GM10266 (cell line): ENCODE measurements at regions not wholly inside any gene's neighbourhood (a gene's known extent, or its start where the extent isn't known, plus 50 kb on each side); places are given as distances from the start of the nearest gene placed in this dataset.

Experiments used
- DNase-seq: peaks from one replicate; pipeline ENCODE4 v3.0.0; 2012; ENCODE audit errors: extremely low spot score
- TF ChIP-seq, protein P1 (sequence below): IDR thresholded peaks from 2 replicates; pipeline ENCODE4 v1.5.1; 2012; ENCODE audit warnings: mild to moderate bottlenecking, low read depth; ENCODE audit not compliant: control insufficient read depth, insufficient read depth; ENCODE audit errors: missing control alignments

DNA sequence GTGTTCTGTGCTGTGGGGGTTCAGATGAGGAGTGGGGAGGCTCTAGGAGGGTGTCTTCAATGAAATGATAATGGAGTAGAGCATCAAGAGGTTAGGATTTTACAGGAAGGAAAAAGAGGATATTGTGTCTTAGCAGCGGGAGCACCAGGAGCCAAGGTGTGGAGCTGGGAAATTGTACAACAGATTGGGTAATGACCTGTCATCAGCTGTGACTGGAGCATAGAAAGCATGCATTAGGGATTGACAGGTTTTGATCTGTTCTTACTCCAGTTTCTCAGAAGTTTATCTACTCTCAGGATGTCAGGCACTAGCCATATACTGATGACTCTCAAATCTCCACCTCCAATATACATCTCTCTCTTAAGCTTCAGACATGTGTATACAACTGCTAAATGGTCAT lies 196.9 kb downstream of the ARHGAP12 start:
- TF ChIP-seq, protein P1, sequence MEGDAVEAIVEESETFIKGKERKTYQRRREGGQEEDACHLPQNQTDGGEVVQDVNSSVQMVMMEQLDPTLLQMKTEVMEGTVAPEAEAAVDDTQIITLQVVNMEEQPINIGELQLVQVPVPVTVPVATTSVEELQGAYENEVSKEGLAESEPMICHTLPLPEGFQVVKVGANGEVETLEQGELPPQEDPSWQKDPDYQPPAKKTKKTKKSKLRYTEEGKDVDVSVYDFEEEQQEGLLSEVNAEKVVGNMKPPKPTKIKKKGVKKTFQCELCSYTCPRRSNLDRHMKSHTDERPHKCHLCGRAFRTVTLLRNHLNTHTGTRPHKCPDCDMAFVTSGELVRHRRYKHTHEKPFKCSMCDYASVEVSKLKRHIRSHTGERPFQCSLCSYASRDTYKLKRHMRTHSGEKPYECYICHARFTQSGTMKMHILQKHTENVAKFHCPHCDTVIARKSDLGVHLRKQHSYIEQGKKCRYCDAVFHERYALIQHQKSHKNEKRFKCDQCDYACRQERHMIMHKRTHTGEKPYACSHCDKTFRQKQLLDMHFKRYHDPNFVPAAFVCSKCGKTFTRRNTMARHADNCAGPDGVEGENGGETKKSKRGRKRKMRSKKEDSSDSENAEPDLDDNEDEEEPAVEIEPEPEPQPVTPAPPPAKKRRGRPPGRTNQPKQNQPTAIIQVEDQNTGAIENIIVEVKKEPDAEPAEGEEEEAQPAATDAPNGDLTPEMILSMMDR: no peak
- DNase-seq: no peak

DNA sequence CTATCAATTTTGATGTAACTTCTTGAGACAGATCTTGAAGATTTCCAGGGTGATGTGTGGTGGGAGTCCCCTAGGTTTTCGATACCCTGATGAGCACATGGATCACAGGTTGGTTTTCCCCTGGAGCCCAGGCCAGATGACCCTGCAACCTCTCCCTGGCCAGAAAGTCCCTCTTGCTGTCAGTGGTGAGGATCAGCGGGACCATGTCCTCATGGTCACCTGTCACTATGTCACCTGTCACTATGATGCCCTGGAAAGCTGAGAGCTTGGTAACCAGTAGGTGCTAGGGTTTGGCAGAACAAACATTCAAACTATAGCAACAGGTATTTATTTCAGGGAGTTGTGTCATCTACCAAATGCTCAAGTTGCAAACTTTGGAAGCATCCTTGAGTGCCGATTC lies 197.9 kb downstream of the ARHGAP12 start:
- TF ChIP-seq, protein P1: no peak
- DNase-seq: no peak

GRCh38 chr10:31728698-31729224 lies 199.9 kb downstream of the ARHGAP12 start:
- no peak for DNase-seq
- TF ChIP-seq, protein P1: no peak

DNA sequence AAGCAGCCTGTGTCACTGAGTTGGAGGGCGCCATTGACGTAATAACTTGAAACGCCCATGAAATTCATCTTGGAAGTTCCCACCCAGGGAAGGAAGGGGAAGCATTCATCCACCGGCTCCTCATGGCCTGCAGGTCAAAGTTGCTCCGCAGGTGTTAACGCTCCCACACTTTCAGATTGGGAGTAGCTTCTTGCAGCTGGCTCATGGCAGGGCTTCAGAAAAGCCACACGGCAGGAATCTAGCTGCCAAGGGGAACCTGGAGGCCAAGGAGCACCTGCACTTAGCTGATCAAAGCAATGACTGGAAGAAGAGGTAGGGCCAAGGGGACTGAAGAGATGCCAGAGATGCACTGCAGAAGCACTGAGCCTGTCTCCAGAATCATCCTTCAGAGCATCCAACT lies 203.2 kb downstream of the ARHGAP12 start:
- no peak for DNase-seq
- TF ChIP-seq, protein P1: no peak

DNA sequence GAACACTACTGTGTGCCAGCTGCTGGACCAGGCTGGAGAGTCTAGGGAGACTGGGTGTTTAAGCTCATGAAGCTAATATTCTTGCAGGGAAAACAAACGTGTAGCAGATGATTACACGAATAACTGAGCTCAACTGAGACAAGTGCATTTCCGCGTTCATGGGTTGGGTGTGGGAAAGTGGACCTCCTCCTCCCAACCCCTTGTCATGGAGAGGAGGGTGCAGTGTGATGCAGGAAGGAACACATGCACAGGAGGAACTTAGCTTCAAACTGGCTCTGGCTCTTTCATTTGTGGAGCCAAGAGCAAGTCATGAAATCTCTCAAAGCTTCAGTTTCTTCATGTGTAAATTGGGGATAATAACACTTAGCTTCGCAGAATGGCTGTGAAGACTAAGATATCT lies 204.3 kb downstream of the ARHGAP12 start:
- TF ChIP-seq, protein P1: no peak
- no peak for DNase-seq

DNA sequence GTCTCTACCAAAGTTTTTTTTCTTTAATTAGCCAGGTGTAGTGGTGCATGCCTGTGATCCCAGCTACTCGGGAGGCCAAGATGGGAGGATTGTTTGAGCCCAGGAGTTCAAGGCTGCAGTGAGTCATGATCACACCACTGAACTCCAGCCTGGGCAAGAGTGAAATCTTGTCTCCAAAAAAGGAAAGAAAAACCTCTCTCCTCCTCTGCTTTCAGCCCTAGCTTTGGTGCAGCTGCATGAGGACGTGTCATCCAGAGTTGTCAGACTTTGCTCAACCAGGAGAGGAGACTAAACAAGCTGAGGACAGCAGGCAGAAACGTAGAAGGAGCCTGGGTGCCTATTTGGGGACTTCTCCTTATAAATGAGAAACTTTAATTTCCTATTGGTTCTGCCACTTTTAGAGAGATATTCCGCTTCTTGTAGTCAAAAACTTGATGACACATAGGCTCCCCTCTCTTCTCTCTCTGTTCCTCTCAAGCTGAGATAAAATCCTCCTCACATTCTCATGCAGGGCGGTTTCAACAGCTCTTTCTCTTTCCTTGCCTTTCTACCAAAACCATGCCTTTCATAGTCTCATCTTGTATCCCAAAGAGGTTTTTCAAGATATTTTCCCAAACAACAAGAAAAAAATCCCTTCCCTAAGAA lies 205.4 kb downstream of the ARHGAP12 start:
- DNase-seq: no peak
- TF ChIP-seq, protein P1: no peak

DNA sequence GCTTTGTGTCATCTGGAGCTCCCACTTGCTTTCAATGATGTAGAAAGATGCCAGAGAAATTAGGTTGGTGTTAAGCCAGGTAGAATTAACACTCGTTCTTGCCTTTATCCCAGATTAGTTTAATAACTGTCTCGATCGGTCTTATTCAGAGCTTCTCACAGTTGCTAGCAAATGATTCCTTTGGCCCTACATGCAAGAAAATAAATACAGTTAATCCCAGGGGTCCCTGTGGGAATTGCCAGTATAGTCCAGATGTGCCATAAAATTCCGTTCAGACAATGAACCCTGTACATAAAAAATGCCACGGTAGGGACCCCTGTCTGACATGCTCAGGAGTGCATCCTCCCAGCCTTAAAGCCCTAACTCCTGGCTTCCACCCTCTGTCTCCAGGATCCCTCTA lies 207.5 kb downstream of the ARHGAP12 start:
- no peak for DNase-seq
- TF ChIP-seq, protein P1: no peak
